ENCODE measurements at regions not wholly inside any gene's neighbourhood (a gene's known extent, or its start where the extent isn't known, plus 50 kb on each side); places are given as distances from the start of the nearest gene placed in this dataset.

DNA sequence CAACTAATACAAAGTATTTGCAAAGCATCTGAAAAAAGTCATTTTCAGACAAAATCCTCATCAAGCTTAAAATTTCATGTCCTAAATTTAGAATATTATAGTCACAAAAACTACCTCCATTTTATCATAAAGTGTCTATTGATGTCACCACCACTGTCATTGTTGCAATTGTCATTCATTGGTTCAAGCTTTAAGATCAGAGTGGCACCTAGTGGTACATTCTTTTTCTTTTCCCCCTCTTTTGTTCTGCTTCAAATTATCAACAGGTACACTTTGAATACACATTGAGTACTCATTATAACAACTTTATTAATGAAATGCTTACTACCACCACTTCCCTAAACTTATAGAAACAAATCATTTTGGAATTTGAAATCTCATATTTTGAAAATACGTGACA is 379.8 kb downstream of the SEC23A start:
- no peak overlapping the region for H3K27ac ChIP-seq (ENCODE audit: low read depth in 1 of 2, low read length in 2 of 2)
- intact Hi-C loops (cut with micrococcal nuclease), result loop anchor here (5.0 to 10.0 kb wide), 3 partner anchors 144 to 292 kb away; no protein-coding TSS in a partner anchor
- no peak overlapping the region for H3K9ac ChIP-seq (ENCODE audit: insufficient read depth, low read length, poor library complexity, severe bottlenecking)
- H4K20me1 ChIP-seq (ENCODE audit: insufficient read depth, low read length), result no peaks in the 10 kb centered on the region
- no peak overlapping the region for H3K4me3 ChIP-seq (replicated peaks in 1 of 3; ENCODE audit: low read depth in 2 of 3, low read length in 3 of 3)
- no peaks in the 10 kb centered on the region for H3K79me2 ChIP-seq (ENCODE audit: insufficient read depth, low read length)
- H3K27me3 ChIP-seq (ENCODE audit: control insufficient read depth in 2 of 2, insufficient read depth in 2 of 2, low read length in 2 of 2), result no peaks in the 10 kb centered on the region
- no peaks in the 10 kb centered on the region for H3K4me1 ChIP-seq (ENCODE audit: control insufficient read depth in 1 of 2, insufficient read depth in 2 of 2, low read length in 2 of 2)
- no peak for DNase-seq
- Mint-ChIP-seq H3K27ac (no peak overlapping the region), H3K36me3 (no peaks in the 10 kb centered on the region), H3K4me1 (no peaks in the 10 kb centered on the region), H3K27me3 (ENCODE audit: low read depth in 3 of 3) (no peaks in the 10 kb centered on the region), H3K4me3 (no peak overlapping the region), H3K9me3 (peaks cover 0 to 3% (median 0%) of the 10 kb centered on the region in 7 donors)
- no peak for TF ChIP-seq CTCF (IDR thresholded peaks at IDR 0.05)
- no peak overlapping the region for H3K4me2 ChIP-seq (replicated peaks; ENCODE audit: extremely low read depth, low read length, poor library complexity, severe bottlenecking)
- no peak overlapping the region for H2AFZ ChIP-seq (ENCODE audit: insufficient read depth, low read depth, low read length, poor library complexity, severe bottlenecking)
- no peaks in the 10 kb centered on the region for H3K36me3 ChIP-seq (replicated peaks in 1 of 2; ENCODE audit: control insufficient read depth in 1 of 2, insufficient read depth in 2 of 2, low read length in 2 of 2)
- no peaks in the 10 kb centered on the region for H3K9me3 ChIP-seq (replicated peaks in 1 of 2; ENCODE audit: control insufficient read depth in 1 of 2, insufficient read depth in 1 of 2, low read length in 2 of 2)
- WGBS (ENCODE audit: insufficient coverage), result no CpG with 5 or more reads among the region's 1 CpG

GRCh38 chr14:38721822-38722431 is 381.1 kb downstream of the SEC23A start:
- no peak overlapping the region for H3K4me3 ChIP-seq (replicated peaks in 1 of 3; ENCODE audit: low read depth in 2 of 3, low read length in 3 of 3)
- peak; percentile 13 to 26 (median 23) for DNase-seq
- H3K27ac Mint-ChIP-seq, result peak overlapping the region in 1 of 7 donors; percentile 40
- 0% methylated on average over 1 of the region's 4 CpGs for WGBS (ENCODE audit: insufficient coverage)
- no peaks in the 10 kb centered on the region for H3K9me3 Mint-ChIP-seq
- no peaks in the 10 kb centered on the region for H3K79me2 ChIP-seq (ENCODE audit: insufficient read depth, low read length)
- H4K20me1 ChIP-seq (ENCODE audit: insufficient read depth, low read length), result no peaks in the 10 kb centered on the region
- H3K4me2 ChIP-seq (replicated peaks; ENCODE audit: extremely low read depth, low read length, poor library complexity, severe bottlenecking), result no peak overlapping the region
- intact Hi-C loops (cut with micrococcal nuclease), result loop anchor here (5.0 to 10.0 kb wide), 3 partner anchors 145 to 293 kb away; no protein-coding TSS in a partner anchor
- H3K27me3 Mint-ChIP-seq (ENCODE audit: low read depth in 3 of 3), result no peaks in the 10 kb centered on the region
- no peaks in the 10 kb centered on the region for H3K4me1 Mint-ChIP-seq
- H3K9ac ChIP-seq (ENCODE audit: insufficient read depth, low read length, poor library complexity, severe bottlenecking), result no peak overlapping the region
- no peak overlapping the region for H3K4me3 Mint-ChIP-seq
- no peaks in the 10 kb centered on the region for H3K9me3 ChIP-seq (replicated peaks in 1 of 2; ENCODE audit: control insufficient read depth in 1 of 2, insufficient read depth in 1 of 2, low read length in 2 of 2)
- peak; percentile 85 for TF ChIP-seq CTCF (IDR thresholded peaks at IDR 0.05)
- no peaks in the 10 kb centered on the region for H3K36me3 ChIP-seq (replicated peaks in 1 of 2; ENCODE audit: control insufficient read depth in 1 of 2, insufficient read depth in 2 of 2, low read length in 2 of 2)
- no peak overlapping the region for H2AFZ ChIP-seq (ENCODE audit: insufficient read depth, low read depth, low read length, poor library complexity, severe bottlenecking)
- no peak overlapping the region for H3K27ac ChIP-seq (ENCODE audit: low read depth in 1 of 2, low read length in 2 of 2)
- no peaks in the 10 kb centered on the region for H3K27me3 ChIP-seq (ENCODE audit: control insufficient read depth in 2 of 2, insufficient read depth in 2 of 2, low read length in 2 of 2)
- H3K4me1 ChIP-seq (ENCODE audit: control insufficient read depth in 1 of 2, insufficient read depth in 2 of 2, low read length in 2 of 2), result no peaks in the 10 kb centered on the region
- no peaks in the 10 kb centered on the region for H3K36me3 Mint-ChIP-seq
